ENCODE measurements at regions not wholly inside any gene's neighbourhood (a gene's known extent, or its start where the extent isn't known, plus 50 kb on each side); places are given as distances from the start of the nearest gene placed in this dataset.

DNA sequence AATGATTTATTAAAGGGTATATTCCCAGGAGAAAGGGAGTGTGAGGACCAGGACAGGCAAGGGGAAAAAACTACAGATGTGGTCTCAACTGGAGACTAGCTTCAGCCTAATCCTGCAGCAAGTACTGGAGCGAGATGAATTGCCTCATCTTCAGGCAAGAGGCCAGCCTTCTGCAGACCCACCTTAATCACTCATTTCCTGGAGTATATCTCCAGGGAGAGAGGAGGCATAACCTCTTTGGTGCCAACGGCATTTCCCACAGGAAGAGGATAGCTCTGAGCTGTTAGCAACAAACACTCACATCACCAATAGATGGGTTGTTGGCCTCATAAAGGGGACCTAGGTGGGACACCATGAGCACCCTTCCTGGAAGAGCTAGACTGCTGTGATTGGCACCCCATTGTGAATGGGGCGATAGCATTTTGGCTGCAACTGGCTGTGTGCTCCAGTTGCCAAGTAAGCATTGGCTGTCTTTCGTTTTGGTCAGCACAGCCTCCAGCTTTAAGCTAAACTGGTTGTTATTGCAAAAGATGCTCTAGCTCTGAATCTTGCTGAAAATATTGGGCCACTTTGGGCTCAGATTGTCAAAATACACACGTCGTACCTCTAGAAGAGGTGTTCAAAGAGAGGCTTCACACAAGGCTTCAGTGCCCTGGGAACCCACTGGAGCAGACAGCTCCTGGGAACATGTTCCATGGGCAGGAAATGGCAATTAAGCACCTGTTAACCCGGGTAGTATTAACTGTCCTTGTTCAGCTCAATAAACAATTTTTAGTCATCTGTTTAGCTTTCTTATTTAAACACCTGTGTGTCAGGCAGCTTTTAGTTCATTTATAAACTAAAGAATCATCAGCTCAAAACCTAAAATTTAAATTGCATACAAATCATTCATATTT, 314.8 kb upstream of the C1orf87 start:
- TF ChIP-seq ZFP30 (CRISPR knock-in tag; IDR thresholded peaks at IDR 0.05) (no peak), RARB (CRISPR knock-in tag; IDR thresholded peaks at IDR 0.05) (no peak), ZNF565 (CRISPR knock-in tag; conservative IDR thresholded peaks at IDR 0.05; ENCODE audit: low read depth) (no peak), ZC3H10 (CRISPR knock-in tag; IDR thresholded peaks at IDR 0.05) (no peak), SNAI2 (CRISPR knock-in tag; IDR thresholded peaks at IDR 0.05) (no peak), CSDC2 (CRISPR knock-in tag; IDR thresholded peaks at IDR 0.05) (no peak)
- TF ChIP-seq, protein P1, sequence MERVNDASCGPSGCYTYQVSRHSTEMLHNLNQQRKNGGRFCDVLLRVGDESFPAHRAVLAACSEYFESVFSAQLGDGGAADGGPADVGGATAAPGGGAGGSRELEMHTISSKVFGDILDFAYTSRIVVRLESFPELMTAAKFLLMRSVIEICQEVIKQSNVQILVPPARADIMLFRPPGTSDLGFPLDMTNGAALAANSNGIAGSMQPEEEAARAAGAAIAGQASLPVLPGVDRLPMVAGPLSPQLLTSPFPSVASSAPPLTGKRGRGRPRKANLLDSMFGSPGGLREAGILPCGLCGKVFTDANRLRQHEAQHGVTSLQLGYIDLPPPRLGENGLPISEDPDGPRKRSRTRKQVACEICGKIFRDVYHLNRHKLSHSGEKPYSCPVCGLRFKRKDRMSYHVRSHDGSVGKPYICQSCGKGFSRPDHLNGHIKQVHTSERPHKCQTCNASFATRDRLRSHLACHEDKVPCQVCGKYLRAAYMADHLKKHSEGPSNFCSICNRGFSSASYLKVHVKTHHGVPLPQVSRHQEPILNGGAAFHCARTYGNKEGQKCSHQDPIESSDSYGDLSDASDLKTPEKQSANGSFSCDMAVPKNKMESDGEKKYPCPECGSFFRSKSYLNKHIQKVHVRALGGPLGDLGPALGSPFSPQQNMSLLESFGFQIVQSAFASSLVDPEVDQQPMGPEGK (CRISPR knock-in tag; IDR thresholded peaks at IDR 0.05; ENCODE audit: borderline replicate concordance) = no peak
- TF ChIP-seq, protein P2, sequence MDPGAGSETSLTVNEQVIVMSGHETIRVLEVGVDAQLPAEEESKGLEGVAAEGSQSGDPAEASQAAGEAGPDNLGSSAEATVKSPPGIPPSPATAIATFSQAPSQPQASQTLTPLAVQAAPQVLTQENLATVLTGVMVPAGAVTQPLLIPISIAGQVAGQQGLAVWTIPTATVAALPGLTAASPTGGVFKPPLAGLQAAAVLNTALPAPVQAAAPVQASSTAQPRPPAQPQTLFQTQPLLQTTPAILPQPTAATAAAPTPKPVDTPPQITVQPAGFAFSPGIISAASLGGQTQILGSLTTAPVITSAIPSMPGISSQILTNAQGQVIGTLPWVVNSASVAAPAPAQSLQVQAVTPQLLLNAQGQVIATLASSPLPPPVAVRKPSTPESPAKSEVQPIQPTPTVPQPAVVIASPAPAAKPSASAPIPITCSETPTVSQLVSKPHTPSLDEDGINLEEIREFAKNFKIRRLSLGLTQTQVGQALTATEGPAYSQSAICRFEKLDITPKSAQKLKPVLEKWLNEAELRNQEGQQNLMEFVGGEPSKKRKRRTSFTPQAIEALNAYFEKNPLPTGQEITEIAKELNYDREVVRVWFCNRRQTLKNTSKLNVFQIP (CRISPR knock-in tag; IDR thresholded peaks at IDR 0.05; ENCODE audit: borderline replicate concordance, low read depth) = no peak
- TF ChIP-seq, protein P3, sequence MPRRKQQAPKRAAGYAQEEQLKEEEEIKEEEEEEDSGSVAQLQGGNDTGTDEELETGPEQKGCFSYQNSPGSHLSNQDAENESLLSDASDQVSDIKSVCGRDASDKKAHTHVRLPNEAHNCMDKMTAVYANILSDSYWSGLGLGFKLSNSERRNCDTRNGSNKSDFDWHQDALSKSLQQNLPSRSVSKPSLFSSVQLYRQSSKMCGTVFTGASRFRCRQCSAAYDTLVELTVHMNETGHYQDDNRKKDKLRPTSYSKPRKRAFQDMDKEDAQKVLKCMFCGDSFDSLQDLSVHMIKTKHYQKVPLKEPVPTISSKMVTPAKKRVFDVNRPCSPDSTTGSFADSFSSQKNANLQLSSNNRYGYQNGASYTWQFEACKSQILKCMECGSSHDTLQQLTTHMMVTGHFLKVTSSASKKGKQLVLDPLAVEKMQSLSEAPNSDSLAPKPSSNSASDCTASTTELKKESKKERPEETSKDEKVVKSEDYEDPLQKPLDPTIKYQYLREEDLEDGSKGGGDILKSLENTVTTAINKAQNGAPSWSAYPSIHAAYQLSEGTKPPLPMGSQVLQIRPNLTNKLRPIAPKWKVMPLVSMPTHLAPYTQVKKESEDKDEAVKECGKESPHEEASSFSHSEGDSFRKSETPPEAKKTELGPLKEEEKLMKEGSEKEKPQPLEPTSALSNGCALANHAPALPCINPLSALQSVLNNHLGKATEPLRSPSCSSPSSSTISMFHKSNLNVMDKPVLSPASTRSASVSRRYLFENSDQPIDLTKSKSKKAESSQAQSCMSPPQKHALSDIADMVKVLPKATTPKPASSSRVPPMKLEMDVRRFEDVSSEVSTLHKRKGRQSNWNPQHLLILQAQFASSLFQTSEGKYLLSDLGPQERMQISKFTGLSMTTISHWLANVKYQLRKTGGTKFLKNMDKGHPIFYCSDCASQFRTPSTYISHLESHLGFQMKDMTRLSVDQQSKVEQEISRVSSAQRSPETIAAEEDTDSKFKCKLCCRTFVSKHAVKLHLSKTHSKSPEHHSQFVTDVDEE (CRISPR knock-in tag; IDR thresholded peaks at IDR 0.05) = no peak
